SK-N-MC (cell line): ENCODE measurements at regions not wholly inside any gene's neighbourhood (a gene's known extent, or its start where the extent isn't known, plus 50 kb on each side); places are given as distances from the start of the nearest gene placed in this dataset.

Experiments used
- EZH2 ChIP-seq: fragments of 200-600 bp; sonication (generic); IDR thresholded peaks from one replicate; pipeline ENCODE4 v1.6.1; 2017; ENCODE audit warnings: antibody characterized with exemption
- POLR2AphosphoS5 ChIP-seq: IDR thresholded peaks from 2 replicates; pipeline ENCODE4 v1.6.1; 2012; ENCODE audit warnings: mild to moderate bottlenecking, low read depth, low read length, borderline replicate concordance

DNA sequence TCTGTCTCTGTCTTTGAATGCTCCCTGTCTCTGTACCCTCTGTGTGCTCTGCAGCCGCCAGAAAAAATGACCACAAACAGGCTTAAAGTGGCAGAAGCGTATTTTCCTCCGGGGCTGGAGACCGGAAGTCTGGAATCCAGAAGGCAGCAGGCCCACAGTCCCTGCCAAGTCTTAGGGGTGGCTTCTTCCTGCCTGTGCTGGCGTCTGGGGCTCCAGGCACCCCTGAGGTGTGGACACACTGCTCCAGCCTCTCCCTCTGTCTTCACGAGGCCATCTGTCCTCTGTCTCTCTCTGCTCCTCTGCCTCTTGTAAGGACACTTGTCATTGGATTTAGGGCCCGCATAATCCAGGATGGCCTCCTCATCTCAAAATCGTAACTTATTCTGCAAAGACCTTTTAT, 298.4 kb upstream of the IRX4 start:
- TF ChIP-seq EZH2 (no peak), POLR2AphosphoS5 (no peak)
